ENCODE measurements at regions not wholly inside any gene's neighbourhood (a gene's known extent, or its start where the extent isn't known, plus 50 kb on each side); places are given as distances from the start of the nearest gene placed in this dataset.

GRCh38 chr4:125727931-125728330 lies 413.2 kb downstream of the FAT4 start:
- TF ChIP-seq CTCF (IDR thresholded peaks at IDR 0.05; ENCODE audit: borderline replicate concordance, extremely low read depth, low read length, poor library complexity, severe bottlenecking) = no peak
- no peak for TF ChIP-seq EZH2 (IDR thresholded peaks at IDR 0.05; ENCODE audit: borderline replicate concordance, low read depth, low read length, severe bottlenecking)
